Type B pancreatic cell (in vitro differentiated cells): ENCODE measurements at regions not wholly inside any gene's neighbourhood (a gene's known extent, or its start where the extent isn't known, plus 50 kb on each side); places are given as distances from the start of the nearest gene placed in this dataset.

Experiments
- DNase-seq: peaks from one replicate; pipeline ENCODE4 v3.0.0; 2021; ENCODE audit warnings: mixed read lengths; ENCODE audit not compliant: unreplicated experiment; ENCODE audit errors: extremely low spot score
- H3K27ac Mint-ChIP-seq: 2 replicates; pipeline ENCODE4 v1.8.0; 2021; ENCODE audit warnings: mild to moderate bottlenecking, mixed read lengths
- H3K27me3 Mint-ChIP-seq: 2 replicates; pipeline ENCODE4 v1.8.0; 2021; ENCODE audit warnings: mixed read lengths
- H3K36me3 Mint-ChIP-seq: 2 replicates; pipeline ENCODE4 v1.8.0; 2021; ENCODE audit warnings: mixed read lengths
- H3K4me1 Mint-ChIP-seq: one replicate; pipeline ENCODE4 v1.8.0; 2021; ENCODE audit warnings: mixed read lengths; ENCODE audit not compliant: unreplicated experiment
- H3K4me3 Mint-ChIP-seq: 2 replicates; pipeline ENCODE4 v1.8.0; 2021; ENCODE audit warnings: mild to moderate bottlenecking, mixed read lengths
- H3K9me3 Mint-ChIP-seq: 2 replicates; pipeline ENCODE4 v1.8.0; 2021; ENCODE audit warnings: mixed read lengths
- TF ChIP-seq, protein P1 (sequence below): fragments of 200-600 bp; sonication (generic); conservative IDR thresholded peaks from 2 replicates; pipeline ENCODE4 v1.5.0; 2021; ENCODE audit warnings: antibody characterized with exemption, mild to moderate bottlenecking

DNA sequence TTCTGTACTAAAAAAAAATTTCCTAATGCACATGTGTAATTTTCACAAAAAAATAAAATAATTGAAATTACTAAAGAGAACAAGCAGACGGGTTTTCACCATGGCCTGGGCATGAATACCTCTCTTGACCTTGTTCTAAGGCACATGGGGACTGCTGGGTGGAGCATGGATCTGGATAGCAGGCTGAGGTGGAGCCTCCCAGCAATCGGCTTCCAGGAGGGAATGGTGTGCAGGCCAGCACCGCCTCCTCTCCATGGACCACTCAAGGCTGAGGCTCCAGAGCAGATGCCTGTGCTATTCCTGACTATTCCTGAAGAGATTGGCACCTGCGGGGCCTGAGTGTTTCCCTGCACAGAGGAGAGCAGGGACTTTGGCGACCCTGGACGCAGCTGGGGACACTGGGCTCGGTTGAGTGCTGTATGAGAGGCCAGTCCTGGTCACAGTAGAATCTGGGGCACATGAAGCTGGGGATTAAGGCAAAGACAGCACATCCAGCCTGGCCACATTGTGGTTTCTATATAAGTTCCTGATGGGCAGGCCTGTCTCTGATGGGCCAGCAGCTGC, 963.6 kb downstream of the BRD1 start:
- H3K4me3 Mint-ChIP-seq: no peak overlapping the region
- H3K27ac Mint-ChIP-seq: no peak overlapping the region
- no peaks in the 10 kb centered on the region for H3K36me3 Mint-ChIP-seq
- no peaks in the 10 kb centered on the region for H3K9me3 Mint-ChIP-seq
- peak; percentile 51 for DNase-seq
- peaks cover 16% of the 10 kb centered on the region for H3K27me3 Mint-ChIP-seq
- peaks cover 11% of the 10 kb centered on the region for H3K4me1 Mint-ChIP-seq
- TF ChIP-seq, protein P1, sequence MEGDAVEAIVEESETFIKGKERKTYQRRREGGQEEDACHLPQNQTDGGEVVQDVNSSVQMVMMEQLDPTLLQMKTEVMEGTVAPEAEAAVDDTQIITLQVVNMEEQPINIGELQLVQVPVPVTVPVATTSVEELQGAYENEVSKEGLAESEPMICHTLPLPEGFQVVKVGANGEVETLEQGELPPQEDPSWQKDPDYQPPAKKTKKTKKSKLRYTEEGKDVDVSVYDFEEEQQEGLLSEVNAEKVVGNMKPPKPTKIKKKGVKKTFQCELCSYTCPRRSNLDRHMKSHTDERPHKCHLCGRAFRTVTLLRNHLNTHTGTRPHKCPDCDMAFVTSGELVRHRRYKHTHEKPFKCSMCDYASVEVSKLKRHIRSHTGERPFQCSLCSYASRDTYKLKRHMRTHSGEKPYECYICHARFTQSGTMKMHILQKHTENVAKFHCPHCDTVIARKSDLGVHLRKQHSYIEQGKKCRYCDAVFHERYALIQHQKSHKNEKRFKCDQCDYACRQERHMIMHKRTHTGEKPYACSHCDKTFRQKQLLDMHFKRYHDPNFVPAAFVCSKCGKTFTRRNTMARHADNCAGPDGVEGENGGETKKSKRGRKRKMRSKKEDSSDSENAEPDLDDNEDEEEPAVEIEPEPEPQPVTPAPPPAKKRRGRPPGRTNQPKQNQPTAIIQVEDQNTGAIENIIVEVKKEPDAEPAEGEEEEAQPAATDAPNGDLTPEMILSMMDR: no peak

- no peak overlapping the region for H3K4me3 Mint-ChIP-seq
- H3K27me3 Mint-ChIP-seq: peaks cover 24% of the 10 kb centered on the region
- no peaks in the 10 kb centered on the region for H3K4me1 Mint-ChIP-seq
- no peaks in the 10 kb centered on the region for H3K36me3 Mint-ChIP-seq
- peak; percentile 24 for DNase-seq
- H3K9me3 Mint-ChIP-seq: no peaks in the 10 kb centered on the region
- no peak overlapping the region for H3K27ac Mint-ChIP-seq
- TF ChIP-seq, protein P1: no peak
Observed at GRCh38 chr22:48860557-48860956, 967.1 kb downstream of the BRD1 start.

DNA sequence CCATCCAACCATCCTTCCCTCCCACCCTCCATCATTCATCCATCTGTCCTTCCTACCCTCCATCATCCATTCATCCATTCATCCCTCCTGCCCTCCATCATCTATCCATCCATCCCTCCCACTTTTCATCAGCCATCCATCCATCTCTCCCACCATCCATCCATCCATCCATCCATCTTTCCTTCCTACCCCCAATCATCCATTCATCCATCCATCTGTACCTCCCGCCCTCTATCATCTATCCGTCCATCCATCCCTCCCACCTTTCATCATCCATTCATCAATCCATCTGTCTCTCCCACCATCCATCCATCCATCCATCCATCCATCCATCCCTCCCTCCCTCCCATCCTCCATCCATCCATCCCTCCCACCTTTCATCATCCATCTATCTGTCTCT, 968.8 kb downstream of the BRD1 start:
- DNase-seq: peak; percentile 2
- Mint-ChIP-seq H3K27ac (no peak overlapping the region), H3K4me3 (no peak overlapping the region), H3K36me3 (no peaks in the 10 kb centered on the region), H3K4me1 (no peaks in the 10 kb centered on the region), H3K27me3 (peaks cover 25% of the 10 kb centered on the region), H3K9me3 (no peaks in the 10 kb centered on the region)
- TF ChIP-seq, protein P1: no peak

DNA sequence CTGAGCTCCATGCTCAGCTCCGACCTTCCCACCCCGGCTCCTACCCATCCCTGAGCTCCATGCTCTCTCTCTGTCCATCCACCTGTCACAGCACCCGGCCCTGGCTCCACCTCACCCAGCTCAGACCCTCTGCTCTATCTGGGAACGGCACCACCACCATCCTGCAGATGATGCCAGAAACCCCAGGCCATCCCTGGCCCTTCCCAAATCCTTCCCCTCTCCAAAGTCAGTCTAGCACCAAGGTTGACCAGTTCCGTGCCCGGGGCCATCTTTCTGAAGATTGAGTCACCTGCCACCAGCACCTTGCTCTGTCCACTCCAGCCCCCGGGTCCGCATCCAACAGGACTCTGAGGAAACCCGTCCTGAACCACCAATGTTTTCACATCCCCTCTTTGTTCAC, 969.6 kb downstream of the BRD1 start:
- Mint-ChIP-seq H3K9me3 (no peaks in the 10 kb centered on the region), H3K4me3 (no peak overlapping the region), H3K4me1 (no peaks in the 10 kb centered on the region), H3K36me3 (no peaks in the 10 kb centered on the region), H3K27me3 (peaks cover 32% of the 10 kb centered on the region), H3K27ac (no peak overlapping the region)
- DNase-seq: peak; percentile 40
- TF ChIP-seq, protein P1: no peak

DNA sequence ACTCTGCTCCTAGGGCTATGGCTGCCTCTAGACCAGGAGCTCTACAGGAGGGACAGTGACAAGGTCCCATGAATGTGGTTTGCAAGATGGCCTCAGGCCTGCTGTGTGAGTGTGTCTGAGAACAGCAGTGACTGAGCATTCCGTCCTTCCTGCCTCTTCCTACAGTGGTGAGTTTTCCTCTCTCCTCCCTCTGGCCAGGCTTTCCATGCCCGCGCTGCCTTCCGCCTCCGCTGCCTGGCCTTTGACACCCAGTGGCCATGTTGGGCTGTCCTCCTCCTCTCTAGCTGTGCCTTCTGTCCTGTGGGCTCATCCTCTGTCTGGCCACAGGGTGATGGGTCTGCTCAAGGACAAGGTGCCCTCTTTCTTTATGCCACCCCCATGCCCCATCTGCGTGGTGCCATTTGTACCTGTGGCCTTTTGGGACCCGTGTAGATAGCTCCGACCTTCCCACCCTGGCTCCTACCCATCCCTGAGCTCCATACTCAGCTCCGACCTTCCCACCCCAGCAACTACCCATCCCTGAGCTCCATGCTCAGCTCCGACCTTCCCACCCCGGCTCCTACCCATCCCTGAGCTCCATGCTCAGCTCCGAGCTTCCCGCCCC, 970.4 kb downstream of the BRD1 start:
- Mint-ChIP-seq H3K27ac (no peak overlapping the region), H3K4me1 (no peaks in the 10 kb centered on the region), H3K36me3 (no peaks in the 10 kb centered on the region), H3K4me3 (no peak overlapping the region), H3K9me3 (no peaks in the 10 kb centered on the region), H3K27me3 (peaks cover 35% of the 10 kb centered on the region)
- TF ChIP-seq, protein P1: no peak
- DNase-seq: peak; percentile 45
